ENCODE measurements at regions not wholly inside any gene's neighbourhood (a gene's known extent, or its start where the extent isn't known, plus 50 kb on each side); places are given as distances from the start of the nearest gene placed in this dataset.
"Not testable (repeated sequence)": the region's sequence is repeated elsewhere in the genome, so short reads cannot be mapped to it uniquely, and the experiment has no call there.

- not testable (repeated sequence) for DNase-seq (ENCODE audit: low read depth)
Measured at GRCh38 chr22:25456300-25457043, 108.0 kb upstream of the GRK3 start.

GRCh38 chr22:25458631-25459030 is 105.8 kb upstream of the GRK3 start:
- not testable (repeated sequence) for DNase-seq (ENCODE audit: low read depth)

- not testable (repeated sequence) for DNase-seq (ENCODE audit: low read depth)
Measured at GRCh38 chr22:25460682-25461081, 103.8 kb upstream of the GRK3 start.

- no peak for DNase-seq (ENCODE audit: low read depth)
Measured at GRCh38 chr22:25461301-25461700, 103.2 kb upstream of the GRK3 start.

- DNase-seq (ENCODE audit: low read depth), result peak; percentile 70
Measured at GRCh38 chr22:25462474-25463346, 101.8 kb upstream of the GRK3 start.

- not testable (repeated sequence) for DNase-seq (ENCODE audit: low read depth)
Measured at GRCh38 chr22:25463347-25463628, 101.2 kb upstream of the GRK3 start.

GRCh38 chr22:25464326-25464725 is 100.1 kb upstream of the GRK3 start:
- DNase-seq (ENCODE audit: low read depth), result not testable (repeated sequence)

GRCh38 chr22:25465949-25466348 is 98.5 kb upstream of the GRK3 start:
- no peak for DNase-seq (ENCODE audit: low read depth)

GRCh38 chr22:25472382-25472781 is 92.1 kb upstream of the GRK3 start:
- no peak for DNase-seq (ENCODE audit: low read depth)

- DNase-seq (ENCODE audit: low read depth), result peak; percentile 13
Measured at GRCh38 chr22:25475257-25476022, 89.0 kb upstream of the GRK3 start.

- no peak for DNase-seq (ENCODE audit: low read depth)
Measured at GRCh38 chr22:25477358-25477757, 87.1 kb upstream of the GRK3 start.

GRCh38 chr22:25478111-25478510 is 86.4 kb upstream of the GRK3 start:
- no peak for DNase-seq (ENCODE audit: low read depth)

GRCh38 chr22:25478528-25478927 is 85.9 kb upstream of the GRK3 start:
- DNase-seq (ENCODE audit: low read depth), result no peak

- DNase-seq (ENCODE audit: low read depth), result not testable (repeated sequence)
Measured at GRCh38 chr22:25480868-25481267, 83.6 kb upstream of the GRK3 start.

- DNase-seq (ENCODE audit: low read depth), result no peak
Measured at GRCh38 chr22:25482091-25482760, 82.2 kb upstream of the GRK3 start.

GRCh38 chr22:25482868-25483639 is 81.4 kb upstream of the GRK3 start:
- DNase-seq (ENCODE audit: low read depth), result no peak

- DNase-seq (ENCODE audit: low read depth), result no peak
Measured at GRCh38 chr22:25483931-25484330, 80.5 kb upstream of the GRK3 start.

- no peak for DNase-seq (ENCODE audit: low read depth)
Measured at GRCh38 chr22:25484521-25485315, 79.8 kb upstream of the GRK3 start.

- DNase-seq (ENCODE audit: low read depth), result peak; percentile 11
Measured at GRCh38 chr22:25485626-25486545, 78.6 kb upstream of the GRK3 start.

All from HT1080 (cell line).